Caco-2 (cell line): ENCODE measurements at regions not wholly inside any gene's neighbourhood (a gene's known extent, or its start where the extent isn't known, plus 50 kb on each side); places are given as distances from the start of the nearest gene placed in this dataset.

Source experiments
- BruUV-seq: library from RNA; stranded (reverse); fragments of 400-500 nt; replicated peaks from 2 replicates; lab custom pipeline; 2021; lab: Mats Ljungman, UMichigan
- CTCF ChIA-PET: fragments of 300-600 bp; sonication (Branson Sonifier 250); formaldehyde crosslinking; loops from one replicate; lab custom pipeline; 2022; ENCODE audit warnings: antibody characterized with exemption; lab: Charles Lee
- POLR2A ChIA-PET: fragments of 300-600 bp; sonication (Branson Sonifier 250); formaldehyde crosslinking; loops from one replicate; lab custom pipeline; 2022; ENCODE audit warnings: antibody characterized with exemption; lab: Charles Lee
- DNase-seq, 2 experiments: peaks; one replicate each; pipeline versions ENCODE4 v3.0.0 to v3.0.0-alpha.2; 2020 to 2022
- H3K27me3 ChIP-seq: replicated peaks from 2 replicates; pipeline ENCODE4 v1.6.0; 2011; ENCODE audit warnings: low read length; ENCODE audit not compliant: control insufficient read depth, insufficient read depth
- H3K36me3 ChIP-seq: 2 replicates; pipeline ENCODE4 v1.5.1; 2011; ENCODE audit warnings: low read length; ENCODE audit not compliant: control insufficient read depth, insufficient read depth
- H3K4me1 ChIP-seq: fragments of 250-450 bp; sonication (Bioruptor Pico); 2 replicates; pipeline ENCODE4 v1.5.1; 2020; ENCODE audit warnings: mild to moderate bottlenecking
- H3K4me3 ChIP-seq: 2 replicates; pipeline ENCODE4 v1.5.1; 2011; ENCODE audit warnings: low read depth, mild to moderate bottlenecking, control low read depth, low read length
- H3K9me3 ChIP-seq: fragments of 250-450 bp; sonication (Bioruptor Pico); 2 replicates; pipeline ENCODE4 v1.5.1; 2020; ENCODE audit warnings: mild to moderate bottlenecking, moderate library complexity
- H3K27ac Mint-ChIP-seq: one replicate; pipeline ENCODE4 v1.8.0; 2022; ENCODE audit warnings: mixed read lengths; ENCODE audit not compliant: unreplicated experiment
- H3K27me3 Mint-ChIP-seq: one replicate; pipeline ENCODE4 v1.8.0; 2022; ENCODE audit warnings: mixed read lengths; ENCODE audit not compliant: insufficient read depth, unreplicated experiment
- H3K36me3 Mint-ChIP-seq: one replicate; pipeline ENCODE4 v1.8.0; 2022; ENCODE audit warnings: mild to moderate bottlenecking, mixed read lengths; ENCODE audit not compliant: insufficient read depth, unreplicated experiment
- H3K4me1 Mint-ChIP-seq: one replicate; pipeline ENCODE4 v1.8.0; 2022; ENCODE audit warnings: low read depth, mixed read lengths; ENCODE audit not compliant: unreplicated experiment
- H3K4me3 Mint-ChIP-seq: one replicate; pipeline ENCODE4 v1.8.0; 2022; ENCODE audit warnings: mild to moderate bottlenecking, moderate library complexity, mixed read lengths; ENCODE audit not compliant: unreplicated experiment
- H3K9me3 Mint-ChIP-seq: one replicate; pipeline ENCODE4 v1.8.0; 2022; ENCODE audit warnings: mixed read lengths; ENCODE audit not compliant: unreplicated experiment
- CTCF ChIP-seq, 2 experiments: fragments of 200-600 bp in 1 of 2; IDR thresholded peaks; 1 replicate in 1 of 2; 2 replicates in 1 of 2; pipeline versions ENCODE4 v1.5.1 to v1.8.0; 2011 to 2022; ENCODE audit warnings: antibody characterized with exemption in 1 of 2, control low read depth in 1 of 2, inconsistent platforms in 1 of 2, low read depth in 1 of 2, low read length in 1 of 2, mild to moderate bottlenecking in 1 of 2, moderate library complexity in 1 of 2; ENCODE audit not compliant: insufficient read depth in 1 of 2, severe bottlenecking in 1 of 2, unreplicated experiment in 1 of 2
- intact Hi-C: fragments of 100-400 bp; cut with micrococcal nuclease; formaldehyde crosslinking; loops from one replicate; pipeline ENCODE4 v1.10.0; 2022; ENCODE audit not compliant: unreplicated experiment

DNA sequence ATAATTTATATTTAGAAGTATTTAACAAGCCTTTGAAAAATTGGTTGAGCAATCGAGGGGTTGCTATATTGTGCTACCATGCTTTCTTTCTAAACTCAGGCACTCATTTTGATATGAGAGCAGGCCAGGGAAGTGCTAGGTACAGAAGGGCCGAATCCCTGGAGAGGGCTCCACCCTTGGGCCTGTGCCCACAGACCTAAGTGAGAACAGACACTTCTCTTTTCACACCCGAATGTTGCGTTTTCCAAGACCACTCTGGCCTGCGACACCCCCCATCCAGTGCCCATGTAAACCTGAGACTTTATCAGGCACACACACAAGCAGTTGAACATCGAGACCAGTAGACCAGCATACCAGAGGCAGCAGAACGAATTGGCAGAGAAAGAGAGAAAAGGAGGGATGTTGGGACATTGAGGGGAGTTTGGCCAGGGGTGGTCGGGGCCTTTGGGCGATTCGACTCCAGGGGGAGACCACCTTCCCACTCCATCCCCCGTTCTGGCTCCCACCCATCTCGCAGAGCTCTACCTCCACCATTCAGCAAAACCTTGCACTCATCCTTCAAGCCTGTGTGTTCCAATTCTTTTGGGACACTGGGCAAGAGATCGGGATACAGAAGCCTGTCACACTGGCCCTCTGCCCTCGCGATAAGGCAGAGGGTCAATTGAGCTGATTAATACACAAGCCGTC lies 134.8 kb downstream of the FBXO4 start:
- Histone ChIP-seq H3K36me3 (no peaks in the 10 kb centered on the region), H3K4me3 (no peak overlapping the region), H3K27me3 (no peaks in the 10 kb centered on the region), H3K4me1 (no peaks in the 10 kb centered on the region), H3K9me3 (no peaks in the 10 kb centered on the region)
- CTCF ChIA-PET = no interaction called here
- intact Hi-C loops = no loop called here
- Mint-ChIP-seq H3K4me1 (no peaks in the 10 kb centered on the region), H3K4me3 (no peak overlapping the region), H3K27me3 (peaks cover 2% of the 10 kb centered on the region), H3K27ac (no peak overlapping the region), H3K36me3 (no peaks in the 10 kb centered on the region), H3K9me3 (no peaks in the 10 kb centered on the region)
- BruUV-seq = no TSS peak
- no peak for DNase-seq
- POLR2A ChIA-PET = no interaction called here
- TF ChIP-seq CTCF (IDR thresholded peaks at IDR 0.05; ENCODE audit: insufficient read depth in 1 of 2, low read depth in 1 of 2, low read length in 1 of 2, severe bottlenecking in 1 of 2, unreplicated experiment in 1 of 2) = no peak

- ChIA-PET CTCF (interaction anchor here (0.9 kb wide), 1 partner anchor 522 kb away, joined by 3 read pairs; no protein-coding TSS in a partner anchor), POLR2A (no interaction called here)
- Mint-ChIP-seq H3K4me3 (no peak overlapping the region), H3K27me3 (peaks cover 2% of the 10 kb centered on the region), H3K4me1 (no peaks in the 10 kb centered on the region), H3K9me3 (no peaks in the 10 kb centered on the region), H3K27ac (no peak overlapping the region), H3K36me3 (no peaks in the 10 kb centered on the region)
- H3K9me3 ChIP-seq = no peaks in the 10 kb centered on the region
- intact Hi-C loops = no loop called here
- no peak overlapping the region for H3K4me3 ChIP-seq
- no peaks in the 10 kb centered on the region for H3K36me3 ChIP-seq
- H3K4me1 ChIP-seq = no peaks in the 10 kb centered on the region
- H3K27me3 ChIP-seq = no peaks in the 10 kb centered on the region
- no peak for DNase-seq
- no TSS peak for BruUV-seq
- no peak for TF ChIP-seq CTCF (IDR thresholded peaks at IDR 0.05; ENCODE audit: insufficient read depth in 1 of 2, low read depth in 1 of 2, low read length in 1 of 2, severe bottlenecking in 1 of 2, unreplicated experiment in 1 of 2)
Observed at GRCh38 chr5:42061121-42061520, 136.0 kb downstream of the FBXO4 start.

DNA sequence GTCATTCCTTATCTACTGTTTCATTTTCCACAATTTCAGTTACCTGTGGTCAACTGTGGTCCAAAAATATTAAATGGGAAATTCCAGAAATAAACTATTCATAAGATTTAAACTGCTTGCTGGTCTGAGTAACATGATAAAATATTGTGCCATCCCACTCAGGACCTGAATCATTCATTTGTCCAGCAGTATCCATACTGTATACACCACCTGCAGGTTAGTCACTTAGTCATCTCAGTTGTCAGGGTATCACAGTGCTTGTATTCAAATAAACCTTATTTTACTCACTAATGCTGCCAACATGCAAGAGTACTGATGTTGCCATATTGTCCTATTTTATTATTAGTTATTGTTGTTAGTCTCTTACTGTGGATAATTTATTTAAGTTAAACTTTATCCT lies 139.7 kb downstream of the FBXO4 start:
- intact Hi-C loops = no loop called here
- no peaks in the 10 kb centered on the region for H3K4me1 Mint-ChIP-seq
- no peak overlapping the region for H3K27ac Mint-ChIP-seq
- no peaks in the 10 kb centered on the region for H3K9me3 Mint-ChIP-seq
- peaks cover 2% of the 10 kb centered on the region for H3K27me3 Mint-ChIP-seq
- H3K36me3 ChIP-seq = no peaks in the 10 kb centered on the region
- H3K4me3 ChIP-seq = no peak overlapping the region
- no peaks in the 10 kb centered on the region for H3K9me3 ChIP-seq
- H3K27me3 ChIP-seq = no peaks in the 10 kb centered on the region
- POLR2A ChIA-PET = no interaction called here
- no peaks in the 10 kb centered on the region for H3K36me3 Mint-ChIP-seq
- DNase-seq = no peak
- H3K4me3 Mint-ChIP-seq = no peak overlapping the region
- TF ChIP-seq CTCF (IDR thresholded peaks at IDR 0.05; ENCODE audit: insufficient read depth in 1 of 2, low read depth in 1 of 2, low read length in 1 of 2, severe bottlenecking in 1 of 2, unreplicated experiment in 1 of 2) = no peak
- CTCF ChIA-PET = no interaction called here
- H3K4me1 ChIP-seq = no peaks in the 10 kb centered on the region
- BruUV-seq = no TSS peak
